ENCODE measurements at regions not wholly inside any gene's neighbourhood (a gene's known extent, or its start where the extent isn't known, plus 50 kb on each side); places are given as distances from the start of the nearest gene placed in this dataset.

DNA sequence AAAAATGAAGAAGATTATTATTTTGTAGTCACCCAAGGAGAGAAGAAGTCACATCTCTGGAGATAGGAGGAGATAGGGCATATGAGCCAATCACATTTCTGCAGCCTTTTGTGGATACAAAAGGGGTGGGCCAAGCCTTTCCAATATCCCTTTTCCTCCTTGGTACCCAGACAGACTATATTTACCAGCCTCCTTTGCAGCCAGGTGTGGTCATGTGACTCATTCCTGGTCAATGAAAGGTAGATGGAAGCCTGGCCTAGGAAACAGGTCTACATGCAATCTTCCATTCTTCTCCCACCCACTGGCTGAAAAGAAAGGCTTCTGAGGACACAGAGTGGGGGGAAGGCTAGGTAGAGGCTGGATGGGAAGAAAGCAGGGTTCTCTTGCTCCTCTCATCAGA is 58.1 kb upstream of the ERG start:
- DNase-seq (ENCODE audit: low spot score): no peak

DNA sequence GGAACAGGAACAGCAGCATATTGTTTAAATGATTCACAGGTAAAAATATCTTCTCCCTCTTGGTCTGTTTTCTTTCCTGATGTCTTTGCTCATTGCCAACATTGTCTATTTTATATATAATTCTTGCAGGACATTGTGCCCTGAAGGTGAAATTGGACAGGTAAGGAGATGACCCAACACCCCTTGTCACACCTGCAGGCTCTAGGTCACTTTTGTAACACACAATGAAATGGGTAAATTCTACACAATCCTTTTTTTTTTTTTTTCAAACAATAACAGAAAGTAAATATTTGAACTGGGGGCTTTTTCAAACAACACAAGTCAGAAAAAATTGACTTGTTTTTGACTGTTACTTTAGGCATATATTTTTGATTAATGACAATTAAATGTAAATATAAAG is 62.9 kb upstream of the ERG start:
- DNase-seq (ENCODE audit: low spot score): no peak

DNA sequence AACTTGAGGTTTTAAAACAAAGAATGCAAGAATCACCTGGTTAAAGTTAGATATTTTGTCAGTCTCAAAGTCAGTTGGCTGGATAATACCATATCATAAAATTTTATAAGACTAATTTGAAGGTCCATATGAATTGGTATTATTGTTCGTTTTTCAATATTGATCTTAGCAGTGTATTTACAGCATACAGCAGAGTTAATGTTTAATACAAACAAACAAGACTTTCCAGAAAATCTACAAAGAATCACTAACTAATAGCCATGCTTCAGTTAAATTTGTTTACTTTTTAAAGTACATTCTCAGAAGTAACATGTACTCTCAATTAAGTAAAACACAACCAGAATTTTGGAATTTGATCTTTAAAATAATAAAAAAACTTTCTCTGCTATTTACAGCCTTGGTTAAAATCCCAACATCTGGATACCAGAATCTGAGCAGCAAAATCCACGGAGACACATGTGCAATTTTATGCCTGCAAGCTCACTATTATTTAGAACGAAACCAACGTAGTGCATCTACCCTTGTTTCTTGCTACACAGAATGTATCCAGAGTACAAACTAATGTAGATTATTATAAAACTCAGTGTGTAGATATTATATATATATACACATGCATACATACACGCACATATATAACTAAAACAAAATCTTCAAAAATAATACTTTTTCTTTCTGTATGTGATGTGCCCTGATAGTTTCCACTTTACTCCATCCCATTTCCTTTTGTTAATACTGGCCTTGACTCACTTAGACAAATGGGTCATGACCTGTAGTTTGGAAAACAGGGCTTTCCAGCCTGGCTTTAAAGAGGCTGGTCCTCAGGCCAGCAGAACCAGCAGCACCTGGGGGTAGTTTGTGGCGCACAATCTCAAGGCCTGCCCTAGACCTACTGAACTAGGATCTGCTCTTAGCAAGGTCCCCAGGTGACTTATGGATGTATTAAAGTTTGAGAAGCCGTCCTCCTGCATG is 63.6 kb upstream of the ERG start:
- DNase-seq (ENCODE audit: low spot score): no peak

DNA sequence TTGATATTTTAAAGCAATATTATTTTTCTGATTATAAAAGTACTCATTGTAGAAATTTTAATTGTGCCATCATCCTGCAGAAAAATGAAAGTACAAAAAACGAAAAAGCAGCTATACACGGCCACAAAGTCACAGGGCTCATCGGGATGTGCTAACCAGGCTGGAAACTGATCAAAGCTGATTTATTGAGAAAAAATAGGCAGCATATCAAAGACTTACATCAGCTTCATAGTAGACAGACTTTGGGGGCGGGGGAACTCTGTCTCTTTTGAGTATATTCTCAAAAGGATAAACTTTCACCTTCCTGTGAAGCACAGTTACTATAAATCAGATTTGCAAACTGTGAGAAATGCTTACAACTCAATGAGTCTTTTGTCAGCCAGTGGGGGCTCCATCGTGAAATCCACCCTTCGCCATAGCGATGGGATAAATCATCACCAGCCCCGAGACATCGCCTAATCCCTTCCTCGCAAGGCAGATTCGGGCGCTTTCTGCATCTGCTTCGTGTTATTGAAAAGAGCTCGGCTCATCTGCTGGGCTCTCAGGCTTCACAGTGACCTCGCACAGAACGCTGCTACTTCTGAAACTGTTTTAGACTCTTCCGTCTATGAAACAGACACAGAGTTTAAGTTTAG is 69.2 kb upstream of the ERG start:
- no peak for DNase-seq (ENCODE audit: low spot score)

DNA sequence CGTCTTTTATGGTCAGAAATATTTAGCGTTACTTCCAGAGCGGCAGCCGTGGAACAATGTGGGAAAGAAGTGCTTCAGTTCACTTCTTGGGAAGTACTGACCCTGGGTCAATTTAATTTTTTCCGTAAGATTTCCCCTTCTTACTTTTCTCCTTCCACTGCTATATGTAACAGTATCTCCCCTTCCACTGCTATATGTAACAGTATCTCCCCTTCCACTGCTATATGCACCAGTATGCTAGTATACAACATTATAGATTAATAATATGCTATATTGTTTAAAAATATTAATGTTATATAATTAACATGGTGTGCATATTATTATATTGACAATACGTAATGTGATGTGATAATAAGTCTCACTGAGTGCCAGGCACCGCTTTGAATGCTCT is 69.7 kb upstream of the ERG start:
- no peak for DNase-seq (ENCODE audit: low spot score)

DNA sequence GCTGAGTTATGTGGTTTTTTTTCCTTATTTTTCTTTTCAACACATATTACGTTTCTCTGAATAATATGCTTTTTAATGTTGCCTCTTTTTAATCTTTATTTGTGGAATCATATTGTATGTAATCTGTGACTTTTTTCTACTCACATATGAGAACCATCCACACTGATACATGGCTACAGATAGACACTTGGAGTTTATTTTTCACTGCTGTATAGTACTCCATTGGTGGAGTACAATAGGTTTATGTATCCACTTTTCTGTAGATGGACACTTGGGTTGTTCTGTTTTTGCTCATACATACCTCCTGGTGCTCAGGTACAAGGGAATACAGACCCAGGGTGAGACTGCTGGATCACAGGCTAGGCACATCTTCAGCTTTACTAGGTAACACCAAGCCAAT is 71.5 kb upstream of the ERG start:
- DNase-seq (ENCODE audit: low spot score): no peak

DNA sequence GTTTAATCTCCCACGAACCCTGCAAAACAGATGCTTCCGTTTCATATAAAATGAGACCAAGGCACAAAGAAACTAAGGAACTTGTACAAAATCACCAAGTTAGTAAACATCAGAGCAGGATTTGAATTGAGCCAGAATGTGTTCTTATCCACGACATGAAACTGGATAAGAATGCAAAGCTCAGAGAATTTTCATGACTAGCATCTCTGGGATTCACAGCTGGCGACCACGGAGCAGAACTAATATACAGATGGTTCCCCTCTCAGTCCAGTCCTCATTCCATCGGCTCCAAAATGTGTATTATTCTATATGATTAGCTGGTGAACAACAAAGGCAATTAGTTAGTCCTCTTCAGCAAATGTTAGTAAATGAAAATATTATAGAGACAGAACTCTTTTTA is 72.3 kb upstream of the ERG start:
- DNase-seq (ENCODE audit: low spot score): no peak

DNA sequence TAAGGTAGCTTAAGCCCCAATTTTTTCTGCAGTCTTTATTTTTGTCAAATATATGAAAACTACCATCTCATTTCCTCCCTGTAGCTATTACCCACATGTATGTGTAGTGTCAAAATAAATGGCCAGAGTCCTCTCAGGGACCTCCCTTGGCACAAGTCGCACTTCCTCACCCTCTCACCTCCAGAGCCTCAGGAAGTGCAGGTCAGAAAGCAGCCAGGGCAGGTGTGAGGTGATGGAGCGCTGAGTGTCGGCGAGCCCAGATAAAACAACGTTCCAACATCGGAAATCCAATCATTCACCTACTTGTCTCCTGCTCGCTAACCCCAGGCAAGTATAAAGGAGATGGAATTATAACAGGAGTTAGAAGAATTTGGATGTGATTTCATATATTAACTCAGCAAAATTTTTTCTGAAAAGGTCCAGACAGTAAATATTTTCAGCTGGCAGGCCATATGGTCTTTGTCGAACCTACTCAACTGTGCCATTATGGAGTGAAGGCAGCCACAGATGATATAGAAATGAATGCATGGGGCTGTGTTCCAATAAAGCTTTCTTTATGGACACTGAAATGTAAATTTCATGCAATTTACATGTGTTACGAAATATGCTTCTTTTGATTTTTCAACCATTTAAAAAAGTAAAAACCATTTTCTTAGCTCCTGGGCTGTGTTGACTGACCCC is 76.8 kb upstream of the ERG start:
- no peak for DNase-seq (ENCODE audit: low spot score)

DNA sequence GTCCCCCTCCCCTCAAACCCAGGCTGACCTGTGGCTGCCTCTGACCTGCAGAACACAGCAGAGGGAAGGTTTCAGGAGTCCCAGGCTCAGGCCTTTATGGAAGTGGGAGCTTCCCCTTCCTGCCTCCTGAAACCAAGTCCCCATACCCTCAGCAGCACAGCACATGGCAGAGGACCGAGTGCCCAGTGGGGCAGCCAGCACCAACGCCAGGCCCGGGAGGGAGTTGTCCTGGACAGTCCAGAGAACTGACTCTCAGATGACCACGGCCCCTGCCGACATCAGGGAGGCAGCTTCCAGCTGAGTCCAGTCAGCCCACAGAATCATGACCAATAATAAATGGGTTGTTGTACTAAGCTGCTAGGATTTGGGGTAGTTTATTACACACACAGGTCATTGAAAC is 79.6 kb upstream of the ERG start:
- no peak for DNase-seq (ENCODE audit: low spot score)

DNA sequence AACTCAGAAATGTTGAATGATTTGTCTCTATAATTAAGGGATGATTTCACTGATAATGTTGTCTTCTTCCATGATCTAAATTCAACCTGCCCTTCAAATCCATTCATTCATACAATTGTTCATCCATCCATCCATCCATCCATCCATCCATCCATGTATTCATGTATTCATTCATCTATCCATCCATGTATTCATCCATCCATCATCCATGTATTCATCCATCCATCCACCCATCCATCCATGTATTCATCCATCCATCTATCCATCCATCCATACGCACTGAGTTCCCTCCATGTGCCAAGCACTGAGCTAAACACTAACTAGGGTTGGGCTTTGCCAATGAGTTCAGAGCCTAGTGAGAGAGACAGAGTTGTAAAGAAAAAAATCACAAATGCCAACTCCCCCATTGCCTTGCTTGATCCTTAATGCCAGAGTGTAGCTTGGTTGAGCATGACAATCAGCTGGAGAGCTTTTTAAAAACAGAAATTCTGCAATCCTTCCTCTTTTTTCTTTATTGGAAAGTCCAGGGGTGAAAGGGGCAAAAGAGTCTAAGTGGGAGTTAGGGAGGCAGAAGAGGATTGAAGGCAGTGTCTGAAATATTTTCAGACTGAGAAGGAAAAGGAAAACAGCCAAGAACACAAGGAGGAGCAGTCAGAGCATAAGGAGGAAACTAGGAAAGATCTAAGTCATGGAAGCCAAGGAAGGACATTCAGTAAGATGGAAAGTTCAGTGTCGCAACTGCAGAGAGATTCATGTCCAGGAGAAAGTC is 92.4 kb upstream of the ERG start:
- DNase-seq (ENCODE audit: low spot score): no peak

DNA sequence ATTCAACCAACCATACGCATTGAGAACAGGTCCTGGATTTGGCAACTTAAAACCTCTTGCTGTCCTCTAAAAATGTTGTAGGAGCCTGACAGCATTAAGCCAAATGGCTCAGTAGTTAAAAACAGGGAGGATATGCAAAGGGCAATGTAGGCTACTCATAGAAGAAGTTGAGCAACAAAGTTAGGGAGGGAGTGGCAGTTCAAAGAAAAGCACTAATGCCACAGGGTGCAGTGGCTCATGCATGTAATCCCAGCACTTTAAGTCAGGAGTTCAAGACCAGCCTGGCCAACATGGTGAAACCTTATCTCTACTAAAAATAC is 92.9 kb upstream of the ERG start:
- no peak for DNase-seq (ENCODE audit: low spot score)

DNA sequence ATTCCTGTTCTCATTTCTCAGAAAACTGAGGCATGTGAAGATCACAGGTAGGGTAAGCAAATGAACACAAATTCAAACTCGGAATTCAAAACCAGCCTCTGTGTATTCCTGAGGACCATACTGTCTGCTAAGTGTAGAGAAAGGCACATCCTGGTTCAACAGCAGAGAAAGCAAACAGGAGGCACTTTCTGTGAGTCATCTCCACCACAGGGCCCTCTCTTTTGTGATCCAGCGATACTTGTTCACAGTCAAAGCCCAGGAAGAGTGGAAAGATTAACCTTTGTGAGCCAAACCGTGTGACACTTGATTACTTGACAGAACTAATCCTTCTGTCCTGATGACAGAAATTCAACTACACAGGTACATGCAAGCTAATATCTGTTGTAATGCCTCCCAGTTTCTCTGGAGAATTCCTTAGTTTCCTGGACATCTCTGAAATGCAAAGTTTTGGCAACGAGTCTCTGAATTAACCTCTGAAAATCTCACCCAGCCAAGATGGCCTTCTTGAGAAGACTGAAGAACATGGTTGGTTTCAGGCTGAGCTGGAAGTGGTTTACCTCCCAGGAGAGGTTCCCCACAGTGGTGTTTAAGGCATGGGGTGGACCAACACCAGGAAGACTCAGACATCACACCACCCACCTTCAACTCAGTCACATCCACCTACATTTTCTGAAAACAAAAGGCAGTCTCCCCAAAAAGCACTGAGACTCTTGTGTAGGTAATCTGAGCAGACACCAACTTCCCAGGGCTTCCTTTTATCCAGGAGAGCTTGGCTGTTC is 98.2 kb upstream of the ERG start:
- DNase-seq (ENCODE audit: low spot score): no peak

DNA sequence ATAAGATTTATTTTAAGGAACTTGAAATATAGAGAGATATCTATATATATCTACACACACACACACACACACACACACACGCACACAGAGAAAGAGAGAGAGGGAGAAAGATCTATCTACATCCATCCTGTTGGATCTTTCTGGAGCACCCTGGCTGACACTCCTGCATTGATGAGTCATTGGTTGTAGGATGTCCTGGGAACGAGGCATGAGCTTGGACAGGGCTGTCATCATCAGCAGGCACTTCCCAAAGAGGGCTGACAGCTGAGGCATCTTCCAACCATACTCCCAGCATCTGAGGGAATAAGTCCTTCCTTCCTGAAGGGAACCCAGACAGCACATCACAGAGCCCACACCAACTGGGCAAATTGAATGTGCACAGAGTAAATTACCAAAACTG is 99.1 kb upstream of the ERG start:
- no peak for DNase-seq (ENCODE audit: low spot score)

DNA sequence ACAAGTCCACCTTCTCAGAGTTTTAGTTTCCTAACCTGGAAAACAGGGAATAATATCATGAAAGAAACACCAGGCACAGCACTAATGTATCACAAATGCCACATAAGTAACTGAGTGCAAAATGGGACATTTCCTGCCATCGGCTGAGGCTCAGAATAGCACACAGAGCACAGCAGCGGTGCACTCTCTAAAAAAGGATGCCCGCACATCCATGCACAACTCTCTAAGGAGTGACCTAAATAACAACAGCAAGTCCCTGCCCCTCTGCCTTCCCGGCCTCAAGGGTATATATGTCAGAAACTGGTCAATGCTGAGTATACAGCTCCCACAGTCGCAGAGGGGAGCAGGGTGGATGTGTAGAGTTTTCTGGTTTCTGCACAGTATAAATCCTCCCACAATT is 100.1 kb upstream of the ERG start:
- no peak for DNase-seq (ENCODE audit: low spot score)

DNA sequence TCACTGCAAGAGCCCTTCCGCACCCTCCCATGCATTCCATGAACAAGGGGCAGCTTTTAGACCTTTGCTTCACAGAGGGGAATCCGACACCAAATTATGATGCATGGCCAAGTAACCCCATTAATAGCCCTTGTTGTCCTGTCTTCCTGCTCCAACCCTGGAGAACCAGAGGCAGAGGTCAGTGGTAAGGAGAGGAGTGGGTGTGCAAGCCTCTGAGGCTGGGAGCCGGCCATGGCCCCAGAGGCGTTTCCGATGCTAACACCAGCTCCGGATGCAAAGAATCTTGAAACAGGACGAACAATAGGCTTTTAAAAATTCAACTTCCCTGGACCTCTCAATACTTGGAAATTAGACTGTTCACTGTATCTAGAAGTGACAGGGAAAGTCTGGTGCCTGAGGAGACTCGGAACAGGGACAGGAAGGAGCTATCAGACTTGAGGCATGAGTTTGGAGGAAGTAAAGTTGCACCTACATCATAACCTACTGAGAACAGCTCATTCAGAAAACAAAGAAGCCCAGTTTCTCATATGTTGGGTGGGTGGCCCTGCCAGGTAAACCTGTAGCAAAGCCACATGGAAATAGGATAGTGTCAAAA is 101.2 kb upstream of the ERG start:
- no peak for DNase-seq (ENCODE audit: low spot score)

DNA sequence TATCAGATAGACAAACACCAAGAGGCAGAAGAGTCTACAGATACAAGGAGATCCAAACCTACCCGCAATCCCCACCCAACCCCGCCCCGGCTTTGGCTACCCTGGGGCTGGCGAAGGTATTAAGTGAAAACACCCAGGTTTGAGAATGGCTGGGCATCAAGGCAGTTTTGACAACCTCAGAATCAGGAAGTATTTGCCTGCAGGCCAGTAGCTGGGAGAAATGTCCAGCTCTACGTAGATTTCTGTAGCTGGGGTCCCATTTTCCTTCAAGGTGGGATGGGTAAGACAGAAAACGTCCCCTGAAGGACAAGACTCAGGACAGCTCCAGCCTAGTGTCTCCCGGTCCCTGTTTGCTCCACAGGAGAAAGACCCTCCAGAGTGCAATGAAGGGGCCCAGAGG is 101.8 kb upstream of the ERG start:
- no peak for DNase-seq (ENCODE audit: low spot score)

DNA sequence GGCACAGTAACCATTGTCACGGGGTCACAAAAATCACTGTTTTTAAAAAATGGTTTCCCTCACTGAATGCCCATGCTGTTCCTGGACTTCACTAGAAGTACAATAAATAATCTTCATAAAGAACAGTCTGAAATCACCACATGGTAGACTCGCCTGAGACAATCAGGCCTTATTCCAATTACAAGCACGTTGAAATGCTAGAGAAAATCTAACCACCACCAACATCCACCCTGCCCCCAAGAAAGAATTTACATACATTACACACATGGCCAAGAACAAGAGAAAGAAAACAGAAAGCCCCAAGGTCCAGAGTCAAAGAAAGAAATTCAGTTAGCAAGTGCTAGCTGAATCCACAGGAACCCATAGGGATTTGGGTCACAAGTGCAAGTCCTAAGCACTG is 107.0 kb upstream of the ERG start:
- DNase-seq (ENCODE audit: low spot score): no peak

DNA sequence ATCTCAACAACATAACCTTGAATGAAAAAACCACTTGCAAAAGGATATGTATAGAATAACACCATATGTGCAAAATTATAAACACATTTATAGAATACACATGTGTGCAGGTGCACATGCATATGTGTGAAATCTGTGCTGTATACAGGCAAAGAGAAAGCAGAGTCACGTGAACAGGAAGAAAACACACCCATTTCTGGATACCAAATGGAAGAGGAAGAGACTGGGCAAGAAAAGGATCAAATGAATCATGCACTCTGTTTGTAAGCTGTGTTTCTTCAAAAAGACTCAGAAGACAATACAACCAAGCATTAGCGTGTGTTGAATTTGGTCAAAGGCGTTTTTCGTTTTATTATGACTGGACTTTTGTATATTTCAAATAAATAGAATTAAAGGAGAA is 111.3 kb upstream of the ERG start:
- DNase-seq (ENCODE audit: low spot score): no peak

DNA sequence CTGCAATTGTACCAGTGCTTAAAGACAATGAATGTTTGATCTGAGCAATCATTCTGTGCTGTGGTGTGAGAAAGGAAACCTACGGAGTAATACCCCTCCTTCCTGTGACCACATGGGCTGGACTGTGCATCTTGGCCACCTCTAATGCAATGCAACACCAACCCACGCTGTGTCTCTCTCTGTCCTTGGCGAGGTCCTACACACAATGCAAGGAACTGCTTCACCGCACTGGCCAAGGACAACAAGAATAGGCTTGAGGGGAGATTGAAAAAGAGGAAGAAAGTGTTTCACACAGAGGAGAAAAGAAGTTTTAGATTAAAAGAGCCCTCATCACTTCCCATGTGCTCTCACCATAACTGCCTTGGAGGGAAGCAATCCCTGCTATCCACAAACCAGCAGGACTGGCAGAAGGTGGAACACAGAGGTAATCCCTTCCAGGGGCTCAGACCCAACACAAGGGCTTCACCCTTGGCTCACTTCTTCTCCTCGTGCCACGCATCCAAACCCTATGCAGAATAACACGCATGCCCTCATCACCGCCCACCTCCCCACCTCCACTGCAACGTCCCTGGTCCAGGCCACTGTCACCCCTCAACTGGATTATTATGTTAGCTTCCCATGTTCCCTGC is 112.5 kb upstream of the ERG start:
- no peak for DNase-seq (ENCODE audit: low spot score)

DNA sequence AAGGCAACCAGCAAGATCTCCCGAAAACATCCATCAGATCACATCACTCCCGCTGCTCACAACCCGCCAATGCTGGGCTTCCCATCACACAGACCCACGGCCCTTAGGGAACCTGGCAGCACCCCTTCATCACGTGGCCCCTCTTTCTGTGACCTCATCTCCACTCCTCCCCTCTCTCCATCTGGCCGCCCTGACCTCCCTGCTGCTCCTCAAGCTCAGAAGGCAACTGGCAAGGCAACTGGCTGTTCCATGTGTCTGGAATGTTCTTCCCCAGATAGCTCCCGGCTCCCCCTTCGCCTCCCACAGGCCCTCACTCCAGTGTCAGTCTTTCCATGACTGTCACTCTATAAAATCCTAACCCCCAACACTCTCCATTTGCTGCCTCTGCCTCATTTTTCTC is 113.0 kb upstream of the ERG start:
- no peak for DNase-seq (ENCODE audit: low spot score)

DNA sequence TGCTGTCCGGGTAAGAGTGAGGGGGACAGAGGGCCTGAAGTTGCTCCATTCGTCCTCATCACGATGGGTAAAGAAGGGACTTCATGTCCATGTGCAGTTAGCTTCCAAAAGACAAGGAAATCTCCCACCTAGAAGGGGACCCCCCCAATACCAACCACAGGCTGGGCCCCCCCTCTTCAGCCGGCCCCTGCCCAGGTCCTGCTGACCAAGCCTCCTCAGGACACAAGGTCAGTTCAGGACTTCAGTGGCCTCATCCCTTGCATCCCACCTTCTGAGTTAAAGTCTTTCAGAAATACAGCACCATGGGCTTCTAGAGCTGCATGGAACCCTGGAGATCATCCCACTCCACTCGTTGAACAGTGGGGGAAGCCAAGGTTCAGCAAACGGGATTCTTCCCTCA is 115.4 kb upstream of the ERG start:
- DNase-seq (ENCODE audit: low spot score): no peak
